ENCODE measurements at regions not wholly inside any gene's neighbourhood (a gene's known extent, or its start where the extent isn't known, plus 50 kb on each side); places are given as distances from the start of the nearest gene placed in this dataset.

- TF ChIP-seq CTCF (IDR thresholded peaks at IDR 0.05), result no peak
- TF ChIP-seq POLR2A (IDR thresholded peaks at IDR 0.05), result no peak
These were observed 274.9 kb downstream of the NDUFA10 start for GRCh38 chr2:239750045-239750835.
